ENCODE measurements at regions not wholly inside any gene's neighbourhood (a gene's known extent, or its start where the extent isn't known, plus 50 kb on each side); places are given as distances from the start of the nearest gene placed in this dataset.

- no peak for TF ChIP-seq CTCF (IDR thresholded peaks at IDR 0.05)
- TF ChIP-seq POLR2A (IDR thresholded peaks at IDR 0.05), result no peak
These were observed 171.3 kb upstream of the AJAP1 start for GRCh38 chr1:4483021-4483625.

All from thyroid gland (tissue), 4 donors.